HCT116 (cell line): ENCODE measurements at regions not wholly inside any gene's neighbourhood (a gene's known extent, or its start where the extent isn't known, plus 50 kb on each side); places are given as distances from the start of the nearest gene placed in this dataset.

ENCODE experiments used
- ATAC-seq: fragments of 200-7000 bp; cut with Tn5 transposase; 2 replicates; pipeline ENCODE4 v1.9.1; 2020; ENCODE audit warnings: mild to moderate bottlenecking, moderate library complexity
- BruUV-seq: library from RNA; stranded (reverse); fragments of 400-500 nt; replicated peaks from 2 replicates; lab custom pipeline; 2021; lab: Mats Ljungman, UMichigan
- CTCF ChIA-PET: fragments of 300-600 bp; sonication (Branson Sonifier 250); formaldehyde crosslinking; loops from one replicate; lab custom pipeline; 2021; ENCODE audit warnings: antibody characterized with exemption; lab: Charles Lee
- POLR2A ChIA-PET: fragments of 300-600, 350-600 bp; sonication (Branson Sonifier 250); formaldehyde crosslinking; loops from one replicate; lab custom pipeline; 2021; ENCODE audit warnings: antibody characterized with exemption; lab: Charles Lee
- RAD21 ChIA-PET, 2 experiments: fragments of 300-600 bp; sonication (Branson Sonifier 250); formaldehyde crosslinking; loops; one replicate each; lab custom pipeline; 2023; ENCODE audit warnings: low total read pairs in 2 of 2; ENCODE audit not compliant: uncharacterized antibody in 2 of 2, unreplicated experiment in 2 of 2, low non-redundant PET in 1 of 2; lab: Charles Lee
- DNase-seq: peaks from one replicate; pipeline ENCODE4 v3.0.0-alpha.2; 2010; ENCODE audit warnings: low read depth, low spot score
- H2AFZ ChIP-seq: fragments of 200-600 bp; shearing (Covaris generic), sonication (generic); 2 replicates; pipeline ENCODE4 v1.6.1; 2017; ENCODE audit warnings: low read depth, mixed run types, mixed read lengths, antibody characterized with exemption, low read length; ENCODE audit not compliant: poor library complexity, severe bottlenecking
- H3K27ac ChIP-seq: 2 replicates; pipeline ENCODE4 v1.5.1; 2012; ENCODE audit warnings: low read depth, low read length
- H3K27me3 ChIP-seq: fragments of 200-600 bp; sonication (generic); 2 replicates; pipeline ENCODE4 v1.6.1; 2016; ENCODE audit warnings: mixed run types, low read length, mixed read lengths; ENCODE audit not compliant: insufficient read depth
- H3K36me3 ChIP-seq, 2 experiments: fragments of 200-500 bp in 1 of 2; fragments of 200-600 bp in 1 of 2; sonication (Bioruptor generic) in 1 of 2; sonication (generic) in 1 of 2; 2 replicates each; pipeline versions ENCODE4 v1.5.1 to v1.6.1; 2014 to 2016; ENCODE audit warnings: low read length in 2 of 2, inconsistent platforms in 1 of 2, mixed read lengths in 1 of 2, mixed run types in 1 of 2; ENCODE audit not compliant: insufficient read depth in 2 of 2, control insufficient read depth in 1 of 2
- H3K4me1 ChIP-seq, 2 experiments: fragments of 200-600 bp in 1 of 2; sonication (generic) in 1 of 2; 2 replicates each; pipeline versions ENCODE4 v1.5.1 to v1.6.1; 2012 to 2017; ENCODE audit warnings: low read length in 2 of 2, inconsistent platforms in 1 of 2, mild to moderate bottlenecking in 1 of 2, mixed read lengths in 1 of 2, mixed run types in 1 of 2, moderate library complexity in 1 of 2; ENCODE audit not compliant: insufficient read depth in 2 of 2, control insufficient read depth in 1 of 2
- H3K4me2 ChIP-seq: fragments of 200-600 bp; sonication (generic); 2 replicates; pipeline ENCODE4 v1.6.1; 2017; ENCODE audit warnings: mixed run types, low read length, mixed read lengths
- H3K4me3 ChIP-seq, 2 experiments: fragments of 200-600 bp in 1 of 2; sonication (generic) in 1 of 2; replicated peaks in 1 of 2; 2 replicates each; pipeline ENCODE4 v1.5.1; 2011 to 2016; ENCODE audit warnings: low read length in 2 of 2, control low read depth in 1 of 2, low read depth in 1 of 2, mild to moderate bottlenecking in 1 of 2, mixed read lengths in 1 of 2, mixed run types in 1 of 2
- H3K79me2 ChIP-seq: fragments of 200-600 bp; sonication (generic); 2 replicates; pipeline ENCODE4 v1.6.1; 2017; ENCODE audit warnings: mild to moderate bottlenecking, mixed run types, low read length, moderate library complexity, mixed read lengths; ENCODE audit not compliant: insufficient read depth
- H3K9ac ChIP-seq: fragments of 200-600 bp; sonication (generic); 2 replicates; pipeline ENCODE4 v1.6.1; 2016; ENCODE audit warnings: low read length, mixed read lengths
- H3K9me2 ChIP-seq: fragments of 200-600 bp; sonication (generic), shearing (Covaris generic); 2 replicates; pipeline ENCODE4 v1.6.1; 2017; ENCODE audit warnings: mixed run types, mild to moderate bottlenecking, moderate library complexity; ENCODE audit not compliant: insufficient read depth
- H3K9me3 ChIP-seq, 2 experiments: fragments of 200-500 bp in 1 of 2; fragments of 200-600 bp in 1 of 2; sonication (Bioruptor generic) in 1 of 2; sonication (generic) in 1 of 2; 2 replicates each; pipeline ENCODE4 v1.6.1; 2014 to 2017; ENCODE audit warnings: low read length in 2 of 2, mixed read lengths in 2 of 2, inconsistent platforms in 1 of 2, low read depth in 1 of 2, mild to moderate bottlenecking in 1 of 2, mixed run types in 1 of 2, moderate library complexity in 1 of 2; ENCODE audit not compliant: control insufficient read depth in 1 of 2, insufficient read depth in 1 of 2
- H4K20me1 ChIP-seq: fragments of 200-600 bp; sonication (generic), shearing (Covaris generic); 2 replicates; pipeline ENCODE4 v1.6.1; 2017; ENCODE audit warnings: mixed run types, mild to moderate bottlenecking, moderate library complexity; ENCODE audit not compliant: insufficient read depth
- CBX3 ChIP-seq: IDR thresholded peaks from 2 replicates; pipeline ENCODE4 v1.6.1; 2012; ENCODE audit warnings: low read depth
- CTCF ChIP-seq, 3 experiments: fragments of 200-600 bp in 1 of 3; sonication (generic) in 1 of 3; IDR thresholded peaks in 2 of 3; conservative IDR thresholded peaks in 1 of 3; 2 replicates each; pipeline ENCODE4 v1.5.1; 2012 to 2017; ENCODE audit warnings: low read depth in 2 of 3, low read length in 2 of 3, antibody characterized with exemption in 1 of 3, borderline replicate concordance in 1 of 3, control low read depth in 1 of 3, mild to moderate bottlenecking in 1 of 3, mixed read lengths in 1 of 3, mixed run types in 1 of 3, moderate library complexity in 1 of 3; ENCODE audit not compliant: insufficient read depth in 1 of 3
- EGR1 ChIP-seq: IDR thresholded peaks from 2 replicates; pipeline ENCODE4 v1.6.1; 2012; ENCODE audit warnings: low read depth
- EZH2 ChIP-seq: fragments of 200-600 bp; sonication (generic); IDR thresholded peaks from 2 replicates; pipeline ENCODE4 v1.6.1; 2017; ENCODE audit warnings: antibody characterized with exemption, mixed run types
- JUND ChIP-seq: IDR thresholded peaks from 2 replicates; pipeline ENCODE4 v1.6.1; 2012
- RAD21 ChIP-seq: IDR thresholded peaks from 2 replicates; pipeline ENCODE4 v1.6.1; 2012; ENCODE audit warnings: low read depth, mild to moderate bottlenecking
- REST ChIP-seq: IDR thresholded peaks from 2 replicates; pipeline ENCODE4 v1.6.1; 2012; ENCODE audit warnings: low read depth
- SIN3A ChIP-seq: IDR thresholded peaks from 2 replicates; pipeline ENCODE4 v1.6.1; 2012; ENCODE audit warnings: low read depth
- SP1 ChIP-seq: IDR thresholded peaks from 2 replicates; pipeline ENCODE4 v1.6.1; 2012; ENCODE audit warnings: low read depth
- SRF ChIP-seq: IDR thresholded peaks from 2 replicates; pipeline ENCODE4 v1.6.1; 2012; ENCODE audit warnings: low read depth
- TCF7L2 ChIP-seq: IDR thresholded peaks from 2 replicates; pipeline ENCODE4 v1.7.0; 2011; ENCODE audit warnings: borderline replicate concordance, inconsistent platforms; ENCODE audit not compliant: insufficient read depth, insufficient read length; ENCODE audit errors: extremely low read depth
- YY1 ChIP-seq: IDR thresholded peaks from 2 replicates; pipeline ENCODE4 v1.6.1; 2011; ENCODE audit warnings: low read length, low read depth, moderate library complexity, mild to moderate bottlenecking; ENCODE audit not compliant: insufficient replicate concordance; ENCODE audit errors: extremely low read depth
- ZBTB33 ChIP-seq: IDR thresholded peaks from 2 replicates; pipeline ENCODE4 v1.6.1; 2011; ENCODE audit warnings: mild to moderate bottlenecking, low read length, moderate library complexity; ENCODE audit not compliant: insufficient replicate concordance; ENCODE audit errors: extremely low read depth
- ZFX ChIP-seq: fragments of 450-650 bp; IDR thresholded peaks from 2 replicates; pipeline ENCODE4 v1.6.1; 2017
- intact Hi-C: fragments of 100-400 bp; cut with micrococcal nuclease; formaldehyde crosslinking; loops from 2 replicates; pipeline ENCODE4 v1.10.0; 2022

GRCh38 chr12:89082370-89082753, 269.9 kb downstream of the DUSP6 start:
- H3K4me2 ChIP-seq: no peak overlapping the region

More at GRCh38 chr12:89082370-89082753, 269.9 kb downstream of the DUSP6 start:
- Histone ChIP-seq H3K9ac (no peak overlapping the region), H3K4me3 (no peak overlapping the region), H3K27ac (no peak overlapping the region), H2AFZ (no peak overlapping the region), H3K36me3 (no peaks in the 10 kb centered on the region), H3K27me3 (no peaks in the 10 kb centered on the region), H3K4me1 (peaks cover 0 to 9% of the 10 kb centered on the region in 2 experiments; a peak in 1 of 4 replicates), H3K79me2 (no peaks in the 10 kb centered on the region)
- DNase-seq (no peak), ATAC-seq (no peak)
- CTCF ChIA-PET: no interaction called here
- RAD21 ChIA-PET: no interaction called here
- no TSS peak for BruUV-seq
- POLR2A ChIA-PET: no interaction called here
- no peak for TF ChIP-seq SP1
- TF ChIP-seq TCF7L2: no peak
- TF ChIP-seq CBX3: no peak
- TF ChIP-seq EGR1: no peak
- TF ChIP-seq REST: no peak
- no peak for TF ChIP-seq RAD21
- no peak for TF ChIP-seq EZH2
- TF ChIP-seq JUND: no peak
- TF ChIP-seq SRF: no peak
- no peak for TF ChIP-seq CTCF (IDR thresholded peaks at IDR 0.05 in 2 of 3, conservative IDR thresholded peaks at IDR 0.05 in 1 of 3; ENCODE audit: borderline replicate concordance in 1 of 3, insufficient read depth in 1 of 3, low read depth in 2 of 3, low read length in 2 of 3)
- TF ChIP-seq ZFX: no peak
- no peak for TF ChIP-seq YY1
- no peak for TF ChIP-seq ZBTB33
- no peak for TF ChIP-seq SIN3A
- TF ChIP-seq, all 23 proteins: peak for 0
- Histone ChIP-seq H4K20me1 (no peaks in the 10 kb centered on the region), H3K9me2 (no peaks in the 10 kb centered on the region), H3K9me3 (no peaks in the 10 kb centered on the region)
- intact Hi-C loops: no loop called here
